Choroid plexus epithelial cell (primary cell): ENCODE measurements at regions not wholly inside any gene's neighbourhood (a gene's known extent, or its start where the extent isn't known, plus 50 kb on each side); places are given as distances from the start of the nearest gene placed in this dataset.
A peak's percentile ranks its signal among the peaks of the same experiment; 100 is the strongest.
"Not testable (repeated sequence)": the region's sequence is repeated elsewhere in the genome, so short reads cannot be mapped to it uniquely, and the experiment has no call there.

Source experiments
- DNase-seq: peaks from one replicate; pipeline ENCODE4 v3.0.0-alpha.2; 2010; ENCODE audit warnings: low read depth
- H3K4me3 ChIP-seq: 2 replicates; pipeline ENCODE4 v1.5.1; 2011; ENCODE audit warnings: low read depth, mild to moderate bottlenecking, control low read depth, low read length, moderate library complexity

GRCh38 chr11:71710171-71710671 is 122.8 kb upstream of the DEFB108B start:
- DNase-seq: peak; percentile 37
- H3K4me3 ChIP-seq: not testable (repeated sequence)

- H3K4me3 ChIP-seq, DNase-seq: not testable (repeated sequence)
Measured at GRCh38 chr11:71710701-71711385, 122.2 kb upstream of the DEFB108B start.

- DNase-seq, H3K4me3 ChIP-seq: not testable (repeated sequence)
Measured at GRCh38 chr11:71712350-71712749, 120.7 kb upstream of the DEFB108B start.

- DNase-seq, H3K4me3 ChIP-seq: not testable (repeated sequence)
Measured at GRCh38 chr11:71712846-71713245, 120.2 kb upstream of the DEFB108B start.

- H3K4me3 ChIP-seq, DNase-seq: not testable (repeated sequence)
Measured at GRCh38 chr11:71714510-71714909, 118.5 kb upstream of the DEFB108B start.

GRCh38 chr11:71721840-71722239 is 111.2 kb upstream of the DEFB108B start:
- H3K4me3 ChIP-seq, DNase-seq: not testable (repeated sequence)

GRCh38 chr11:71723991-71724390 is 109.0 kb upstream of the DEFB108B start:
- DNase-seq, H3K4me3 ChIP-seq: not testable (repeated sequence)

- not testable (repeated sequence) for DNase-seq, H3K4me3 ChIP-seq
Measured at GRCh38 chr11:71730748-71731147, 102.3 kb upstream of the DEFB108B start.

- H3K4me3 ChIP-seq, DNase-seq: not testable (repeated sequence)
Measured at GRCh38 chr11:71734368-71734767, 98.6 kb upstream of the DEFB108B start.

- not testable (repeated sequence) for H3K4me3 ChIP-seq, DNase-seq
Measured at GRCh38 chr11:71738317-71738716, 94.7 kb upstream of the DEFB108B start.

- not testable (repeated sequence) for H3K4me3 ChIP-seq, DNase-seq
Measured at GRCh38 chr11:71743385-71743784, 89.6 kb upstream of the DEFB108B start.

GRCh38 chr11:71745656-71746055 is 87.3 kb upstream of the DEFB108B start:
- not testable (repeated sequence) for DNase-seq, H3K4me3 ChIP-seq

- H3K4me3 ChIP-seq, DNase-seq: not testable (repeated sequence)
Measured at GRCh38 chr11:71746263-71746662, 86.7 kb upstream of the DEFB108B start.

GRCh38 chr11:71748965-71749620 is 83.9 kb upstream of the DEFB108B start:
- not testable (repeated sequence) for H3K4me3 ChIP-seq
- DNase-seq: peak; percentile 49

GRCh38 chr11:71750908-71751307 is 82.1 kb upstream of the DEFB108B start:
- H3K4me3 ChIP-seq, DNase-seq: not testable (repeated sequence)

GRCh38 chr11:71764695-71765491 is 68.1 kb upstream of the DEFB108B start:
- not testable (repeated sequence) for H3K4me3 ChIP-seq
- peak; percentile 51 for DNase-seq

- not testable (repeated sequence) for H3K4me3 ChIP-seq, DNase-seq
Measured at GRCh38 chr11:71767016-71767415, 66.0 kb upstream of the DEFB108B start.

- not testable (repeated sequence) for DNase-seq
Measured at GRCh38 chr11:71772193-71772592, 60.8 kb upstream of the DEFB108B start.

More at GRCh38 chr11:71772193-71772592, 60.8 kb upstream of the DEFB108B start:
- not testable (repeated sequence) for H3K4me3 ChIP-seq
